ENCODE measurements at regions not wholly inside any gene's neighbourhood (a gene's known extent, or its start where the extent isn't known, plus 50 kb on each side); places are given as distances from the start of the nearest gene placed in this dataset.
A peak's percentile ranks its signal among the peaks of the same experiment; 100 is the strongest.

DNA sequence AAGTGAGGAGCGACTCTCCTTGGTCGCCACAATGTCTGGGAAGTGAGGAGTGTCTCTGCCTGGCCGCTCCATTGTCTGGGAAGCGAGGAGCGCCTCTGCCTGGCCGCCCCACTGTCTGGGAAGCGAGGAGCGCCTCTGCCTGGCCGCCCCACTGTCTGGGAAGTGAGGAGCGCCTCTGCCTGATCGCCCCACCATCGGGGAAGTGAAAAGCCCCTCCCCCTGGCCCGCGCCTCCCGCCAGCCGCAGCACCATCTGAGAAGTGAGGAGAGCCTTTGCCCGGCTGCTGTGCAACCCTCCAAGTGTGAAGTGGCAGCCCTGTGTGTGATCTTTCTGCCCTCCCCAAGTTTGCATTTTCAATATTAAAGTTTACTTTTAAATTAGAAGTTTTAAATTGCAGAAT is 95.0 kb upstream of the PPP2R5A start:
- DNase-seq: no peak

GRCh38 chr1:212192261-212192998 is 92.8 kb upstream of the PPP2R5A start:
- no peak for DNase-seq

DNA sequence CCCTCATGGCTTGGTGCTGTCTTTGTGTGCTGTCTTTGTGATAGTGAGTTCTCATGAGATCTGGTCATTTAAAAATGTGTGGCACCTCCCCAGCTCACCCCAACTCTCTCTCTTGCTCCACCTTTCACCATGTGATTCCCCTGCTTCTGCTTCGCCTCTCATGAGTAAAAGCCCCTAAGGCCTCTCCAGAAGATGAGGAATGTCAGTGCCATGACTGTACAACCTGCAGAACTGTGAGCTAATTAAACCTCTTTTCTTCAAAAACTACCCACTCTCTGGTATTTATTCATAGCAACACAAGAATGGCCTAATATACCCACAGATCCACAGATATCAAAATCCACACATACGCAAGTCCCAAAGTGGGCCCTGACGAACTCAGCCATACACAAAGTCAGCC is 88.9 kb upstream of the PPP2R5A start:
- no peak for DNase-seq

DNA sequence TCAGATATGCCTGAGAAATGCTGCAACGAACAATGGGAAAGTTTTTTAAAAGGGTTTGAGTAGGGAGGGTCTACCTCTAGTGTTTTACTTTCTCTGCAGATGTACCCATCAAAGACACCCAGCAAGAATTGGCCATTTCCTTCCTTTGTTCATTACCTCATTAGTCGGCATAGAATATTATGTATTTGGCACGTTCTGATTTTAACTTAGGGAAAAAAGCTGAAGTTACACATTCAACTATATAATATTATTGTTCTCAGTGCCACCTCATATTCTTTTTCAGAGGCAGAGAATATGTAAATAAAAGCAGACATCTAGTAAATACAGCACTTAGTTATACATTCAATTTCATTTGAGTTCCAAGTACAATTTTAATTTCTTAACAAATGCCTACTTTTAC is 83.7 kb upstream of the PPP2R5A start:
- no peak for DNase-seq

DNA sequence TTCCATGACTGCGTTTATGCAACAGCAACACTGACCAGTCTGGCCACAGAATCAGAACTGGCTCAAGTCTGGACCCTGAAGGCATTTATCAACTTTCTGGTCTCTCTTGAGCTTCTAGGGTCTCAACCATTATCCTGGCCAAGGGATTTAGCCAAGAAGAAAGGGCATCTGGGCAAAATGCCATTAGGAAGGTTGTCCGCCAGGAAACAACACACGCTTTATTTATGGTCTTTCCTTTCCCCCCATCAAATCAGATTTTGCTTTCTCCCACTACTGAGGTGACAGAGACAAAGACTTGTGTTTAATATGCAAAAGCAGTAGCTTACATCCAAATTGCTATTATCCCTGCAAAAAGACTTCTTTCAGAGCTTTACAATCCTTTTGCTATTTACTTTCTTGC is 81.6 kb upstream of the PPP2R5A start:
- DNase-seq: no peak

DNA sequence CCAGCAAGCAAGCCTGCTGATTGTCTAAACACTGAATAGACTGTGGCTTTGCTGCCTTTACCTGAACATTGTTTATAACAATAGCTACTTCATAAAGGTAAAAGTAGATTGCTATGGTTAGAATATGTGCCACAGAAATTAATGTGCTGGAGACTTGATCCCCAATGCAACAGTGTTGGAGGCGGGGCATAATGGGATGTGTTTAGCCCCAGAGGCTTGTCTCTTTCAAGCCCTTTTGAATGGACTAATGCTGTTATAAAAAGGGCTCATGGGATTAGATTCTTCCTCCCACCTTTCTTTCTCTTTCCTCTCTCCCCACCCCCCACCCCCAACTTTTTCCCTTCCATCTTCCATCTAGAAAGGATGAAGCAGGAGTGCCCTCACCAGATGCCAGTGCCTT is 80.2 kb upstream of the PPP2R5A start:
- no peak for DNase-seq

DNA sequence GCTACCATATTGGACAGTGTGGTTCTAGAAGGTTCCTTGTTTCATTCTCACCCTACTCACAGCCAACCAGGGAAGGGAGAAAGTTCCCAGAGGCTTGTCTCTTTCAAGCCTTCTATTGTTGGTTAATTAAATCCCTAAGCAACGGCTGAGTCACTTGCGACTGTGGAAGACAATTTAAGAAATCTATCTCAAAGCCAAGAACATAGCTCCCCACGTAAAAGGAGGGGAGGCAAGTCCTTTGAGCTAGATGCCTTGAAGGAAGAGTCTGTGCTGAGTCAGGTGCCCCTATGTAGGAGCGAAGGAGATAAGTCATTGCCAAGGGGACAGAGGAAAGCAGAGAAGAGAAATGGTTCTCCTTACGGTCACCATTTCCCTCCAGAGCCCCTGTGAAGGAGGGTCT is 79.4 kb upstream of the PPP2R5A start:
- DNase-seq: no peak

- no peak for DNase-seq
Measured at GRCh38 chr1:212207118-212207517, 78.1 kb upstream of the PPP2R5A start.

GRCh38 chr1:212207822-212208520 is 77.2 kb upstream of the PPP2R5A start:
- DNase-seq: no peak

GRCh38 chr1:212208978-212209644 is 76.1 kb upstream of the PPP2R5A start:
- DNase-seq: peak; percentile 38

DNA sequence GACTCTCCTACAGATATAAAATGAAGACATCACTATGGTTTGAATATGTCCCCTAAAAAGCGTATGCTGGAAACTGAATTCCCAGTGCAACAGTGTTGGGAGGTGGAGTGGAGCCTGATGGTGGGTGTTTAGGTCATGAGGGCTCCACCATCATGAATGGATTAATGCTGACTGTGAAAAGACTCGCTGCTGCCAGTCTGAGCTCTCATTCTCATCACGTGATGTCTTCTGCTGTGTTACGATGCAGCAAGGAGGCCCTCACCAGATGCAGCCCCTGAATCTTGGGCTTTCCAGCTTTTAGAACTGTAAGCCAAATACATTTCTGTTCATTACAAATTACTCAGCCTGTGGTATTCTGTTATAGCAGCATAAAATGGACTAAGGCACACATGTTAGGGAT is 73.8 kb upstream of the PPP2R5A start:
- DNase-seq: no peak

GRCh38 chr1:212212343-212212742 is 72.9 kb upstream of the PPP2R5A start:
- no peak for DNase-seq

- DNase-seq: no peak
Measured at GRCh38 chr1:212212906-212213305, 72.3 kb upstream of the PPP2R5A start.

DNA sequence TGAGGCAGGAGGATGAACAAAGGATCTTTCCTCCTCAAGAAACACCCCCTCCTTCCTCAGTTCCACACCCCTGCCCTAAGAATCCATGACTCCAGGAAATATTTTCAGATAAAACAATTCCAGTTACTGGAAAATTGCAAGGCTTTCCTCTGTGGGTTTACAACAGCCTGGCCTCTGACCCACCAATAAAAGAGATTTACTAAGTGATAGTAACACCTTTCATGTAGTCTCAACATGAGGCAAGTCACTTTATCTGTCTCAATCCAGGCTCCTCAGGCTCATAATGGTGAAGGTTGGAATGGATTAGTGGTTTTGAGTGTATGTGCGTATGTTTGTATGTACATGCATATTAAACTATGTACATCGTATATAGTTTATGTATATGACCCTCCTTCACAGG is 71.4 kb upstream of the PPP2R5A start:
- DNase-seq: no peak

- no peak for DNase-seq
Measured at GRCh38 chr1:212214325-212214724, 70.9 kb upstream of the PPP2R5A start.

- DNase-seq: no peak
Measured at GRCh38 chr1:212215910-212216309, 69.3 kb upstream of the PPP2R5A start.

- DNase-seq: no peak
Measured at GRCh38 chr1:212217633-212218032, 67.6 kb upstream of the PPP2R5A start.

GRCh38 chr1:212218065-212218464 is 67.1 kb upstream of the PPP2R5A start:
- peak; percentile 17 for DNase-seq

- DNase-seq: no peak
Measured at GRCh38 chr1:212218911-212219310, 66.3 kb upstream of the PPP2R5A start.

- no peak for DNase-seq
Measured at GRCh38 chr1:212219679-212220463, 65.3 kb upstream of the PPP2R5A start.

GRCh38 chr1:212221801-212222200 is 63.4 kb upstream of the PPP2R5A start:
- no peak for DNase-seq

DNA sequence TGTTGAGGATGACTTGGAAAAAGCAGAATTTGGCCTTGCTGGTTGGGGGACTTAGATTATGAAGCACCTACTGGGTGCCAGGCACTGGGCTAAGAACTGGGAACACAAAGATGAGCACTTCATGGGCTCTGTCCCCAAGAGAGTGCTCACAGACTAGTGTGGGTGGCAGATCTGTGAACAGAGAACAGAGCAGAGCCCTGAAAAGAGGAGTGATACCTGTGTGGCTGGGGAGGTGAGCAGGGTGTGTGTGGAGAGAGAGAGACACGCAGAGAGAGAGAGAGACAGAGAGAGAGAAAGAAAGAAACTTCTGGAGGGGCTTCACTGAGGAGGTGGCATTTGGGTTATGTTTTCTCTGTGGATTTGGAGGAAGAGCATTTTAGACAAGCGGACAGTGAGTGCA is 61.1 kb upstream of the PPP2R5A start:
- DNase-seq: no peak

DNA sequence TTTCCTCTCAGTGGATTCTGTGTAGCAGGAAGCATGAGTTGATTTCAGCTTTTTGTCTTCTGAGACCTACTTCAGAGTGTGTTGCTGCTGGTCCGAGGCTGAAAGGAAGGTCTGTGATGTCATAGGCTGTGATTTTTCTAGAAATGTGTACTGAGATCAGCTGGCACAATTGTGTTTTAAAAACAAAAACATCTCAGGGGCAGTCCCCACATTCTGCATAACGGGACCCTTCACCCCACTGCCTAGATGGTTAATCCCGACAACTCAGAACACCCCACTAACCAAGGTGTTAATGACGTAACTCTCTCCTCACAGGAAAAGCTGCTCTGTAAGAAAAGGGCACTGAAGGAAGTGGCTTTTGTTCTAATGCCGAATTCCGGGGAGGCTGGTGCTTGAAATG is 59.8 kb upstream of the PPP2R5A start:
- DNase-seq: no peak
